ENCODE measurements at regions not wholly inside any gene's neighbourhood (a gene's known extent, or its start where the extent isn't known, plus 50 kb on each side); places are given as distances from the start of the nearest gene placed in this dataset.

DNA sequence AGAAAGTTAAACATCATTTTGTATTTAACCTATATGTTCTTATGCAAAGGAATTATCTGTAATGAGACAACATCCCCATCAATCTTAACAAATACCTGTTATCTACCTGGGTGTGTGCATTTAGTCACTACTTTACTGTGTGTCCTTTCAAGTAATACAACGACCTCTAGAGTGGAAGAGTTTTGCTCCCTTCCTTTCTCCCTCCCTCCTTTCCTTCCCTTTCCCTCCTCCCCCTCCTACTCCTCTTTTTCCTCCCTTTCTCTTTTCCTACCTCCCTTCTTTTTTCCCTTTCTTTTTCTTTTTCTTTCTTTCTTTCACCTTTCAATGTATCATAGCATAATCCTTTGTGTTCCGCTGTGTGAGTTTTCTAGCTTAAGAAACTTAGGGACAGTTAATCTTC lies 532.3 kb downstream of the SLC4A3 start:
- no peak overlapping the region for H2AFZ ChIP-seq (ENCODE audit: low read length)
- H4K20me1 ChIP-seq (ENCODE audit: insufficient read depth, low read length, poor library complexity, severe bottlenecking), result no peaks in the 10 kb centered on the region
- TF ChIP-seq EZH2phosphoT487 (IDR thresholded peaks at IDR 0.05; ENCODE audit: borderline replicate concordance), result no peak
- TF ChIP-seq, protein P1, sequence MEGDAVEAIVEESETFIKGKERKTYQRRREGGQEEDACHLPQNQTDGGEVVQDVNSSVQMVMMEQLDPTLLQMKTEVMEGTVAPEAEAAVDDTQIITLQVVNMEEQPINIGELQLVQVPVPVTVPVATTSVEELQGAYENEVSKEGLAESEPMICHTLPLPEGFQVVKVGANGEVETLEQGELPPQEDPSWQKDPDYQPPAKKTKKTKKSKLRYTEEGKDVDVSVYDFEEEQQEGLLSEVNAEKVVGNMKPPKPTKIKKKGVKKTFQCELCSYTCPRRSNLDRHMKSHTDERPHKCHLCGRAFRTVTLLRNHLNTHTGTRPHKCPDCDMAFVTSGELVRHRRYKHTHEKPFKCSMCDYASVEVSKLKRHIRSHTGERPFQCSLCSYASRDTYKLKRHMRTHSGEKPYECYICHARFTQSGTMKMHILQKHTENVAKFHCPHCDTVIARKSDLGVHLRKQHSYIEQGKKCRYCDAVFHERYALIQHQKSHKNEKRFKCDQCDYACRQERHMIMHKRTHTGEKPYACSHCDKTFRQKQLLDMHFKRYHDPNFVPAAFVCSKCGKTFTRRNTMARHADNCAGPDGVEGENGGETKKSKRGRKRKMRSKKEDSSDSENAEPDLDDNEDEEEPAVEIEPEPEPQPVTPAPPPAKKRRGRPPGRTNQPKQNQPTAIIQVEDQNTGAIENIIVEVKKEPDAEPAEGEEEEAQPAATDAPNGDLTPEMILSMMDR (conservative IDR thresholded peaks at IDR 0.05; ENCODE audit: low read length), result no peak
- no peaks in the 10 kb centered on the region for H3K9me3 ChIP-seq (ENCODE audit: insufficient read depth, low read depth, low read length)
- H3K27me3 ChIP-seq (ENCODE audit: insufficient read depth, low read length, poor library complexity, severe bottlenecking), result no peaks in the 10 kb centered on the region
- H3K79me2 ChIP-seq (ENCODE audit: insufficient read depth, low read length), result no peaks in the 10 kb centered on the region
- no peaks in the 10 kb centered on the region for H3K9me2 ChIP-seq (replicated peaks; ENCODE audit: low read depth, low read length)
- H3K4me3 ChIP-seq (ENCODE audit: low read length, poor library complexity, severe bottlenecking), result no peak overlapping the region
- H3K4me1 ChIP-seq (ENCODE audit: insufficient read depth, low read length, poor library complexity, severe bottlenecking), result no peaks in the 10 kb centered on the region
- H3F3A ChIP-seq (ENCODE audit: low read depth), result no peaks in the 10 kb centered on the region
- H3K4me2 ChIP-seq (ENCODE audit: low read depth, low read length, poor library complexity, severe bottlenecking), result no peak overlapping the region
- no peak overlapping the region for H3K9ac ChIP-seq (ENCODE audit: low read depth, low read length, poor library complexity, severe bottlenecking)
- H3K36me3 ChIP-seq (ENCODE audit: insufficient read depth, low read length), result no peaks in the 10 kb centered on the region

DNA sequence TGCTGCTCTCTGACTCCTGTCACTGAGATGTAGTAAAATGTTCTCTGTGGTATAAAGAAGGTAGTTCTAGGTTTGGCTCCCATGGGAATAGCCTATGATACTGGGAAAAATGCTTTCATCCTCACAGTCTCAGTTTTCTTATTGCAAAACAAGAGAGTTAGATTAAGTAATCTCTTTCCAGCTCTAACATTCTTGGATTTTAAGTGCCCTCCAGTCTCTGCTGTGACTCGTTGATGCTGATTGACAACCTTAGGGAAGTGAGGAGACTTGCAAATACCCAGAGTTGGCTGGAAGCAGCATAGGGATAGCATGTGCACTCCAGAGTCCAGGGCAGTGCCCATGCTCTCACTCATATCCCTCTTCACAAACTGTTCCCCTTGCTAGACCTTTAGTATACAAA lies 534.9 kb downstream of the SLC4A3 start:
- H3K9ac ChIP-seq (ENCODE audit: low read depth, low read length, poor library complexity, severe bottlenecking), result no peak overlapping the region
- no peaks in the 10 kb centered on the region for H3F3A ChIP-seq (ENCODE audit: low read depth)
- no peaks in the 10 kb centered on the region for H4K20me1 ChIP-seq (ENCODE audit: insufficient read depth, low read length, poor library complexity, severe bottlenecking)
- no peaks in the 10 kb centered on the region for H3K9me2 ChIP-seq (replicated peaks; ENCODE audit: low read depth, low read length)
- H2AFZ ChIP-seq (ENCODE audit: low read length), result no peak overlapping the region
- H3K79me2 ChIP-seq (ENCODE audit: insufficient read depth, low read length), result no peaks in the 10 kb centered on the region
- TF ChIP-seq EZH2phosphoT487 (IDR thresholded peaks at IDR 0.05; ENCODE audit: borderline replicate concordance), result no peak
- no peak overlapping the region for H3K4me2 ChIP-seq (ENCODE audit: low read depth, low read length, poor library complexity, severe bottlenecking)
- H3K27me3 ChIP-seq (ENCODE audit: insufficient read depth, low read length, poor library complexity, severe bottlenecking), result no peaks in the 10 kb centered on the region
- H3K36me3 ChIP-seq (ENCODE audit: insufficient read depth, low read length), result no peaks in the 10 kb centered on the region
- no peaks in the 10 kb centered on the region for H3K4me1 ChIP-seq (ENCODE audit: insufficient read depth, low read length, poor library complexity, severe bottlenecking)
- H3K9me3 ChIP-seq (ENCODE audit: insufficient read depth, low read depth, low read length), result no peaks in the 10 kb centered on the region
- no peak overlapping the region for H3K4me3 ChIP-seq (ENCODE audit: low read length, poor library complexity, severe bottlenecking)

DNA sequence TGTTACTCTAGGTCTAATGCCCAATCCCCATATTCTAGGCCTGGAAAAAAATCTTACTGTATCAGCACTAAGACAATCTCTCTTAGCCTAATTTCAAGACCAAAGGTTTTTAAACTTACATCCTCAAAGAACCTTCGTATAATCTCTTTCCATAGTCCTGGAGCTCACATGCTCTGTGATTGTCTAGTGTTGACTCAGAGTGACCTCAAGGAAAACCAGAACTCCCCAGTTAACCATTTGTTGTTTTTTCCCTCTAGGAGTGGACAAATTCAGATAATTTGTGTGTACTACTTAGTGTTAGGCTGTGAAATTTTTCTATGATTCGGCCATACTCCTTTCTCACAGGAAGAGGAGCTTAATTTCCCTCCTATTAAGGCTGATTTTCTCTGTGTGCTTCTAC lies 536.1 kb downstream of the SLC4A3 start:
- no peaks in the 10 kb centered on the region for H3K4me1 ChIP-seq (ENCODE audit: insufficient read depth, low read length, poor library complexity, severe bottlenecking)
- no peak overlapping the region for H3K4me2 ChIP-seq (ENCODE audit: low read depth, low read length, poor library complexity, severe bottlenecking)
- H4K20me1 ChIP-seq (ENCODE audit: insufficient read depth, low read length, poor library complexity, severe bottlenecking), result no peaks in the 10 kb centered on the region
- no peaks in the 10 kb centered on the region for H3K9me3 ChIP-seq (ENCODE audit: insufficient read depth, low read depth, low read length)
- no peak overlapping the region for H3K4me3 ChIP-seq (ENCODE audit: low read length, poor library complexity, severe bottlenecking)
- no peaks in the 10 kb centered on the region for H3F3A ChIP-seq (ENCODE audit: low read depth)
- no peaks in the 10 kb centered on the region for H3K27me3 ChIP-seq (ENCODE audit: insufficient read depth, low read length, poor library complexity, severe bottlenecking)
- H3K79me2 ChIP-seq (ENCODE audit: insufficient read depth, low read length), result no peaks in the 10 kb centered on the region
- no peaks in the 10 kb centered on the region for H3K36me3 ChIP-seq (ENCODE audit: insufficient read depth, low read length)
- no peaks in the 10 kb centered on the region for H3K9me2 ChIP-seq (replicated peaks; ENCODE audit: low read depth, low read length)
- H2AFZ ChIP-seq (ENCODE audit: low read length), result no peak overlapping the region
- no peak overlapping the region for H3K9ac ChIP-seq (ENCODE audit: low read depth, low read length, poor library complexity, severe bottlenecking)
- no peak for TF ChIP-seq EZH2phosphoT487 (IDR thresholded peaks at IDR 0.05; ENCODE audit: borderline replicate concordance)
- TF ChIP-seq, protein P1 (conservative IDR thresholded peaks at IDR 0.05; ENCODE audit: low read length), result no peak

DNA sequence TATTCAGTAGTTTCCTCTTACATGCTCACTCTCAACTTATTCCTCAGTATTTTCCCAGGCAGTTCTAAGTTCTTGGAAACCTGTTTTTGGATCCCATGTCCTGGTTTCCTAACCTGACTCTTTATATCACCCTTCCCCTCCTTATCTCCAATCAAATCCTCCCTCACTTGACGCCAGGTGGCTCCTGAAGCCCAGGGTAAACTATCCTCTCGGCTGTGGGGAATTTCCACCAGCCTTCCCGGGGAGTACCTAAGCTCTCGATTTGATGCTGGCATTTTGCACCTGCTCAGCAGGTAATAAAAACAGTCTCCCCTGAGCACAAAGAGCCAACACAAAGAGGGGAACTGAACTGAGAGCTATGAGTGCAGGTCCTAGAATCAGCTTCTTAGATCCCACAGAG lies 538.0 kb downstream of the SLC4A3 start:
- no peaks in the 10 kb centered on the region for H3K27me3 ChIP-seq (ENCODE audit: insufficient read depth, low read length, poor library complexity, severe bottlenecking)
- no peak overlapping the region for H3K9ac ChIP-seq (ENCODE audit: low read depth, low read length, poor library complexity, severe bottlenecking)
- no peak overlapping the region for H2AFZ ChIP-seq (ENCODE audit: low read length)
- no peak overlapping the region for H3K4me3 ChIP-seq (ENCODE audit: low read length, poor library complexity, severe bottlenecking)
- no peaks in the 10 kb centered on the region for H3K9me3 ChIP-seq (ENCODE audit: insufficient read depth, low read depth, low read length)
- H3K9me2 ChIP-seq (replicated peaks; ENCODE audit: low read depth, low read length), result no peaks in the 10 kb centered on the region
- no peaks in the 10 kb centered on the region for H4K20me1 ChIP-seq (ENCODE audit: insufficient read depth, low read length, poor library complexity, severe bottlenecking)
- H3F3A ChIP-seq (ENCODE audit: low read depth), result no peaks in the 10 kb centered on the region
- H3K4me2 ChIP-seq (ENCODE audit: low read depth, low read length, poor library complexity, severe bottlenecking), result no peak overlapping the region
- no peaks in the 10 kb centered on the region for H3K36me3 ChIP-seq (ENCODE audit: insufficient read depth, low read length)
- no peaks in the 10 kb centered on the region for H3K4me1 ChIP-seq (ENCODE audit: insufficient read depth, low read length, poor library complexity, severe bottlenecking)
- no peaks in the 10 kb centered on the region for H3K79me2 ChIP-seq (ENCODE audit: insufficient read depth, low read length)
- no peak for TF ChIP-seq EZH2phosphoT487 (IDR thresholded peaks at IDR 0.05; ENCODE audit: borderline replicate concordance)
- TF ChIP-seq, protein P1 (conservative IDR thresholded peaks at IDR 0.05; ENCODE audit: low read length), result no peak

All from Loucy (cell line).